GM19043 (cell line): ENCODE measurements at regions not wholly inside any gene's neighbourhood (a gene's known extent, or its start where the extent isn't known, plus 50 kb on each side); places are given as distances from the start of the nearest gene placed in this dataset.
"Not testable (repeated sequence)": the region's sequence is repeated elsewhere in the genome, so short reads cannot be mapped to it uniquely, and the experiment has no call there.

Experiments used
- ATAC-seq: cut with Tn5 transposase; IDR thresholded peaks from one replicate; pipeline ENCODE4 v1.9.1; 2021; ENCODE audit warnings: low read depth; ENCODE audit not compliant: unreplicated experiment

DNA sequence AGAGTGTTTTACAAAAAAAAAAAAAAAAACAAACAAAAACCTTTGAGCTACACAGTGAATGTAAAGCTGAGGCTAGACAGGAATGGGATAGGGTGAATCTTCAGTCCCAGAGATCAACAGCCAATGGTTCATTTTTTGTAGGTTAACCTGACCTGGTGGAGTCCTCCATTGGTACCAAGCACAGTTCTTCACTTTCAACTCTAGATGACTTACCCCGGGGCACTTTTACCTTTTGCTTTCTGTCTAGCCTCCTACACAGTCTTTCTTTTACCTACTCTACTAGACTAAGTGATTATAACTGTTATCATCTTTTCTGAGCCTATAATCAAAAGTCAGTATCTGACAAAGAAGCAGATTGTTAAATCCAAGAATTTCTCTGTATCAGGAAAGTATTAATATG lies 50.9 kb downstream of the ANXA2R start:
- no peak for ATAC-seq

DNA sequence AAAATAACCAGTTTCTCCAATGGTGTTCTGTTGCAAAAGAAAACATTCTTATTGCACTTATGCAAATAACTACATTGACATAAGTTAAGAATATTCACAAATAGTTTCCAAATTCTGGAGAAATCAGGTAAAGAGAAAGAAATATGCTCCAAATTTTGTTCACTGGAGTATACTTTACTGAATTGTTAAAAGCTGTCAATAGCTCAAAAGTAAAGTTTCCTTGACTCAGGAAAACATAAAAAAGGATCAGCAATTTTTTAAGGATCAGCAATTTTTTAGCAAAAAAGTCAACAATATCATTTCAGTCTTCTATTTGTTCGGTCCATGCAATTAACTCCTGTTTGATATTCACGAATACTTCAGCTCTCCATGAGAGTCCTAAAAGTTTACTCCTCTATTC lies 51.6 kb downstream of the ANXA2R start:
- no peak for ATAC-seq

DNA sequence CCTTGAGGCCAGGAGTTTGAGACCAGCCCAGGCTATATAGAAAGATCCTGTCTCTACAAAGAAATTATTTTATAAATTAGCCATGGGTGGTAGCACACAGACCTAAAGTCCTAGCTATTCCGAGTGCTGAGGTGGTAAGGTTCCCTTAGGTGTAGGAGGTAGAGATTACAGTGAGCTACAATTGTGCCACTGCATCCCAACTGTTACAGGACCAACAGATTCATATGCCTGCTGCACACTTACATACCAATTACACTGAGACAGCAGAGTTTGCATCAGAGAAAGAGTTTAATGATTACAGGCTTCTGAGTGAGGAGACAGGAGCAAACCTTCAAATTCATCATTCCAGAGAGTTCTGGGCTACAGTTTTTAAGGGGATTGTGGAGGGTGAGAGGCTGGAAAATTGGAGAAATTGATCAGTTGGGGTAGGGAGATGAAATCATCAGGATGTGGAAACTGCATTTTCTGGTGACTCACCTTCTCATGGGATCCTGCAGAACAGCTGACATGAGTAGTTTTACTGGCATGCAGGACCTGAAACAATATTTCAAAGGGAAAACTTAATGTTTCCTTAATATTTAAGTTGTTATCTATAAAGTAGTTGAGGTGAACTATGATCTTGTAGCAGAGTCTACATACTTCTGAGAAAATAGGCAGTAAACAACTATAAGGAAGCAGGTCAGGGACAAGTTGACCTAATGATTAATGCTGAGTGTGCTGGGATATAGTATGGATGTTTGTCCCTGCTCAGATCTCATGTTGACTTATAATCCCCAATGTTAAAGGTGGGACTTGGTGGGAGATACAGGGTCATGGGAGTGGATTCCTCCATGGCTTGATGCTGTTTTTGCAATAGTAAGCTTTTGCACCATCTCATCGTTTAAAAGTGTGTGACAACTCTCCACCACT lies 54.7 kb downstream of the ANXA2R start:
- no peak for ATAC-seq

DNA sequence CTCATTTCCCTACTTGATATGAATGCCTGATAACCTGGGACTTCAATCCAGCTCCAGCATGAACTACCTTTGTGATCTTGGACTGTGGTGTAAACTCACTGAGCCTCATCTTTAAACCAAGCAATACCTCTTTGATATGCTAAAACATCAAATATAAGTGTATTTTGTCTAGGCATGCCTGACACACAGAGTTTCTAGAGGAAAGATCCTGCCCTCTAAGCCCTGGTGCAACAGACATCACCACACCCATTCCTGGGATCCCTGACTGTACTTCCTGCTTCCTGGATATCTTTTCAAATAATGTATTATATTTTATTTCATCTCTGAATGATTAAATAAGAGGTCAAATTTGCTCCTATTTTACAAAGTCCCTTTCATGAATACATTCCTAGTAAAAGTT lies 55.8 kb downstream of the ANXA2R start:
- no peak for ATAC-seq

DNA sequence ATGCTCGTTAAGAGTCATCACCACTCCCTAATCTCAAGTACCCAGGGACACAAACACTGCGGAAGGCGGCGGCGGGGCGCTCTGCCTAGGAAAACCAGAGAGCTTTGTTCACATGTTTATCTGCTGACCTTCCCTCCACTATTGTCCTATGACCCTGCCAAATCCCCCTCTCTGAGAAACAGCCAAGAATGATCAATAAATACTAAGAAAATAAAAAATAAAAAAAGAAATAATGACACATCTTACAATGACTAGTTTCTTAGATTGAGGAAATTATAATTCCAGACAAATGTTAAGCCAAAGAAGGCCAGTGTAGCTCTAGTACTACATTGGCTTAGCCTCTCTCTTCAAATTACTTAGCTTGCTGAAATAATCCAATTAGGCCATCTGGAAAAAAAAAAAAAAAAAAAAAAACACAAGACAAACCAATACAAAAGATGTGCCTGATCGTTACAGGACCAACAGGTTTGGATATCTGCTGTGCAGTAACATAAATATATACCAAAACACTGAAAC lies 58.0 kb downstream of the ANXA2R start:
- no peak for ATAC-seq

DNA sequence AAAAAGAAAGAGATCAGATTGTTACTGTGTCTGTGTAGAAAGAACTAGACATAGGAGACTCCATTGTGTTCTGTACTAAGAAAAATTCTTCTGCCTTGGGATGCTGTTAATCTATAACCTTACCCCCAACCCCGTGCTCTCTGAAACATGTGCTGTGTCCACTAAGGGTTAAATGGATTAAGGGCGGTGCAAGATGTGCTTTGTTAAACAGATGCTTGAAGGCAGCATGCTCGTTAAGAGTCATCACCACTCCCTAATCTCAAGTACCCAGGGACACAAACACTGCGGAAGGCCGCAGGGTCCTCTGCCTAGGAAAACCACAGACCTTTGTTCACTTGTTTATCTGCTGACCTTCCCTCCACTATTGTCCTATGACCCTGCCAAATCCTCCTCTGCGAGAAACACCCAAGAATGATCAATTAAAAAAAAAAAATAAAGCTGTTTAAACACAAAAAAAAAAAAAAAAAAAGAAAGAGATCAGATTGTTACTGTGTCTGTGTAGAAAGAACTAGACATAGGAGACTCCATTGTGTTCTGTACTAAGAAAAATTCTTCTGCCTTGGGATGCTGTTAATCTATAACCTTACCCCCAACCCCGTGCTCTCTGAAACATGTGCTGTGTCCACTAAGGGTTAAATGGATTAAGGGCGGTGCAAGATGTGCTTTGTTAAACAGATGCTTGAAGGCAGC lies 58.6 kb downstream of the ANXA2R start:
- ATAC-seq = not testable (repeated sequence)

DNA sequence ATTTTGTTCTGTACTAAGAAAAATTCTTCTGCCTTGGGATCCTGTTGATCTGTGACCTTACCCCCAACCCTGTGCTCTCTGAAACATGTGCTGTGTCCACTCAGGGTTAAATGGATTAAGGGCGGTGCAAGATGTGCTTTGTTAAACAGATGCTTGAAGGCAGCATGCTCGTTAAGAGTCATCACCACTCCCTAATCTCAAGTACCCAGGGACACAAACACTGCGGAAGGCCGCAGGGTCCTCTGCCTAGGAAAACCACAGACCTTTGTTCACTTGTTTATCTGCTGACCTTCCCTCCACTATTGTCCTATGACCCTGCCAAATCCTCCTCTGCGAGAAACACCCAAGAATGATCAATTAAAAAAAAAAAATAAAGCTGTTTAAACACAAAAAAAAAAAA lies 59.1 kb downstream of the ANXA2R start:
- ATAC-seq = not testable (repeated sequence)

DNA sequence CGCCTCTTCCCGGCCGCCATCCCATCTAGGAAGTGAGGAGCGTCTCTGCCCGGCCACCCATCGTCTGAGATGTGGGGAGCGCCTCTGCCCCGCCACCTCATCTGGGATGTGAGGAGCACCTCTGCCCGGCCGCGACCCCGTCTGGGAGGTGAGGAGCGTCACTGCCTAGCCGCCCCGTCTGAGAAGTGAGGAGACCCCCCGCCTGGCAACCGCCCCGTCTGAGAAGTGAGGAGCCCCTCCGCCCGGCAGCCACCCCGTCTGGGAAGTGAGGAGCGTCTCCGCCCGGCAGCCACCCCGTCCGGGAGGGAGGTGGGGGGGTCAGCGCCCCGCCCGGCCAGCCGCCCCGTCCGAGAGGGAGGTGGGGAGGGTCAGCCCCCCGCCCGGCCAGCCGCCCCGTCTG lies 59.7 kb downstream of the ANXA2R start:
- not testable (repeated sequence) for ATAC-seq

DNA sequence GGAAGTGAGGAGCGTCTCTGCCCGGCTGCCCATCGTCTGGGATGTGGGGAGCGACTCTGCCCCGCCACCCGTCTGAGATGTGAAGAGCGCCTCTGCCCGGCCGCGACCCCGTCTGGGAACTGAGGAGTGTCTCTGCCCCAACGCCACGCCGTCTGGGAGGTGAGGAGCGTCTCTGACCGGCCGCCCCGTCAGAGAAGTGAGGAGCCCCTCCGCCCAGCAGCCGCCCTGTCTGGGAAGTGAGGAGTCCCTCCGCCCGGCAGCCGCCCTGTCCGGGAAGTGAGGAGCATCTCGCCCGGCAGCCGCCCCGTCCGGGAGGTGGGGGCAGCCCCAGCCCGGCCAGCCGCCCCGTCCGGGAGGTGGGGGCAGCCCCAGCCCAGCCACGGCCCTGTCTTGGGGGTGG lies 60.9 kb downstream of the ANXA2R start:
- not testable (repeated sequence) for ATAC-seq

DNA sequence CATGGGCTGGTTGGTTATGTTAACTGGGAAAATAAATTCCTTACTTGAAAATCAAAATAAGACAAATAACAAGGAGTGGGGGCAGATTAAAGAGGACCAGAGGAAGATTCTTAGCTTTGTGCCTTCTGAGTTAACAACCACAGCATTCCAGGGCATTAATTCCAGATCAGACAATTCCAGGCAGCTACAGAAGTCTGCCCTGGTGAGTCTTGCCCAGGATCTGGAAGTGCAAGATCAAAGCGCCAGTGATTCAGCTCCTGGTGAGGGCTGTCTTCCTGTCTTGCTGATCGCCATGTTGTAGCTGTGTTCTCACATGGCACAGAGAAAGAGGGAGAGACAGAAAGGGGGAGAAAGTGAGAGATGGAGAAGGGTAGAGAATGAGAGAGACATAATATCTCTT lies 65.6 kb downstream of the ANXA2R start:
- no peak for ATAC-seq

DNA sequence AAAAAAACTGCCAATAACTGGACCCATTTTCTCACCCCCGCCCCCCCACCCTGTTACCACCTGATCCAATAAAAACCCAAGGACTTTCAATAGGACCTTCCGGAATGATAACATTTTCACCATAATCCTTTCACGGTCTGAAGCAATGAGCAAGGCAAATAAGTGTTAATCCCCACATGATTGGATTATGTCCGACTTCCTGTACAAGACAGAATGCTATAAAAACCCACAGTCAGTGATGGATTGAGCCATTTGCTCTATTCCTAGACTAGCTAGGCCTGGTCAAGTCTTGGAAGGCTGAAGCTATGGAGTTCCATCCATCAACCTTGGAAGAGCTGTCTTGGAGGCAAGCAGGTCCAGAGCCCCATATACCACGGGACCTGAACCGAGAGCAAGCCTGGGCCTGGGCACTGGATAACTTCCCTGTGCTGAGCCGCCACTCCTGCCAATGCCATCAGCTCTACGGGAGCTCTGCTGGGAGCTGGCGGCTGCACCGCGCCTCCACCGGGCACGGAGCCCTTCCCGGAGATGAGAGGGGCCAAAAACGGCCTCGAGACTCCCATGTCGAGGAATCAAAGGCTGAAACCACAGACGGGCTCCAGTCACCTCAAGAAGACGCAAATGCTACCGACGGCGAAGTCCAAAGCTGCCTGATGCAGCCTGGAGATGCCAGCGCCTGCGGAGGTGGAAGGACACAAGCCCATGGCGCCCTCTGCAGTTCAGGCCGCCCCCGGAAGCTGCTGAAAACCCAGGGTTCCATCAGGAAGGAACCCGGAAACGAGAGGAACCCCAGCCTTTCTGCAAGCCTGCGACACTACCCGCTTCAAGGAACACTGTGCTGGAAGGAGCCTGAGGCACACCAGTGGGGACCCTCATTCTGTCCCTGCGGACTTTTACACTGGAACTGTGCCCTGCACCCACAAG lies 69.2 kb downstream of the ANXA2R start:
- no peak for ATAC-seq

DNA sequence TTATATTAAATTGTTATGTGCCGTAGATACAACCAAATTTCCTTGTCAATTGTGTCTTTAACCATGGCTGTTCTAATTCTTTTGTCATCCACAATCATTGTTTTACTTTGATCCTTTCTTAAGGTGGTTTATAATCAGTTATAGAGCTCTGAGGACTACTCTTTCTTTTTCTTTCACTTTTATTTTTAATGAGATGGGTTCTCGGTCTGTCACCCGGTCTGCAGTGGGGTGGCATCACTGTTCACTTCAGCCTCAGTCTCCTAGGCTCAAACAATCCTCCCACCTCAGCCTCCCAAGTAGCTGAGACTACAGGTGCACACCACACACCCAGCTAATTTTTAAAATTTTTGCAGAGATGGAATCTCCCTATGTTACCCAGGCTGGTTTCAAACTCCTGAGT lies 74.2 kb downstream of the ANXA2R start:
- ATAC-seq = no peak

DNA sequence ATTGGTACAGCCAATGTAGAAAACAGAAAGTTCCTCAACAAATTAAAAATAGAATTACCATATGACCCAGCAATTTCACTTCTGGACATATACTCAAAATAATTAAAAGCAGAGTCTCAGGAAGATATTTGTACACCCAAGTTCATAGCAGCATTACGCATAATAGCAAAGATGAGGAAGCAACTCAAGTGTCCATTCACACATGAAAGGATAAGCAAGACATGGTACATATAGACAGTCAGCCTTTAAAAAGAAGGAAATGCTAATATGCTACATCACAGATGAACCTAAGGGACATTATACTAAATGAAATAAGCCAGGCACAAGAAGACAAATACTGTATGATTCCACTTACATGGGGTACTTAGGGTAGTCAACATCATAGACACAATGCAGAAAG lies 76.7 kb downstream of the ANXA2R start:
- ATAC-seq = no peak

DNA sequence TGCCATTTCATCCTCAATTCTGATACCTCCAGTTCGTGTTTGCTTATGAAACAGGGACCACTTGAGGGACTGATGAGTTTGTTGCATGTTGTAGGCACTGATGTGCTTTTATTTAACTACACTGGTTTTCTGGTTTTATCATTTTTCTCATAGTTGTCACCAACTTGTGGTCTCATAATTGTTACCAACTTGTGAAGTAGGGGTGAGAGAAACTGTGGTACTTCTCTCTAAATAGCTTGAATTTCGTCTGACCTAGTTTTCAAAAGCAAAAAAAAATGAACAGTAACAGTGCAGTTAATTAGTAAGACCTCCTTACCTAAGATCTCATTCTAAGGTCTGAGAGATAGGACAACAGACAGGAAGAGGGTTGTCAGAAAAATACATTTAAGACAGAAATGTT lies 78.0 kb downstream of the ANXA2R start:
- no peak for ATAC-seq

DNA sequence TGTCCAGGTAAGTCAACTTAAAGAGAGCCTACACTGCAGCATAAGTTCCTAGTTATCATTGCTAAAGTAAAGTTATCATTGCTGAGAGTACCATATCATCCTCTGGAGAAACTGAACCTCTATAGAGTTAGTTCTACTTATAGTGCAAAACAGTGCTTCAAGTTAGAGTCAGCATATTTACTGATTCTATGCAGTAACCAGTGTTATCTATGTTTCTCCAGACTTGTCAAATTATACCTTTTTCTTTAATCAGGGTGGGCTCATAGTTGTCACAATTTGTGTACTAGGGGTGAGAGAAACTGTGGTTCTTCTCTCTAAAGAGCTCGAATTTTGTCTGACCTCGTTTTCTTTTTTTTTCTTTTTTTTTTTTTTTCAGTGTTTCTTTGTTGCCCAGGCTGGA lies 79.6 kb downstream of the ANXA2R start:
- ATAC-seq = no peak

DNA sequence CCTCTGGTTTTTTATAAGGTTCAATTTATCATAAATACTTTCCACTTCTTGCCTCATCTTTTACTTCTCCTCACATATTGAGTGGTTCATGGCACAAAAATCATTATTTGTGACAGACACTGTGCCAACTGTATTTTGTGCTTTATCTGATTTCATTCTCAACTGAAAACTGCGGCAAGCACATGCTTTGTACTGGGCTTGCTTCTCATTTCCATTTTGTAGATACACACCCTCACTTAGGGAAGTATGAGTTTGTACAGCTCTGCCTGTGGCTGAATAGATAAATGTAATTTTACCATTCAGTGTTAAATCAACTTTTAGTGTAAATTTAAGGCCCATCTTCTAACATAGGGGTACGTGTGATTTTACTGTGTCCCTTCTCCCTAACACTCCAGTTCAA lies 83.6 kb downstream of the ANXA2R start:
- ATAC-seq = no peak

DNA sequence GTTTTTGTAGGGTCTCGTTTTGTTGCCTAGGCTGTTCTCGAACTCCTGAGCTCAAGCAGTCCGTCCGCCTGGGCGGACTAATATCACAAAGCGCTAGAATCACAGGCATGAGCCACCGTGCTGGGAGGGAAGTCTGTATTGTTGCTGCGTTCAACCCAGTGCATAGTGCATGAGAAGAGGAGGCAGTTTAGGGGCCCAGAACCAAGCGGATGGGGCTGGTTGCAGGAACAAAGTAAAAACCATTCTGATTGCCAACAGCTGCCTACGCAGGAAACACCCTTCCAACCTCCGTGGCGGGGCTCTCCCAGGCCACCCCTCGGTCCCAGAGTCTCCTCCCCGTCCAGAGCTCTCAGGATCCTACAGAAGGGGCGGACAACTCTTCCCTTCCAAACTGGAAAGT lies 87.1 kb downstream of the ANXA2R start:
- no peak for ATAC-seq

DNA sequence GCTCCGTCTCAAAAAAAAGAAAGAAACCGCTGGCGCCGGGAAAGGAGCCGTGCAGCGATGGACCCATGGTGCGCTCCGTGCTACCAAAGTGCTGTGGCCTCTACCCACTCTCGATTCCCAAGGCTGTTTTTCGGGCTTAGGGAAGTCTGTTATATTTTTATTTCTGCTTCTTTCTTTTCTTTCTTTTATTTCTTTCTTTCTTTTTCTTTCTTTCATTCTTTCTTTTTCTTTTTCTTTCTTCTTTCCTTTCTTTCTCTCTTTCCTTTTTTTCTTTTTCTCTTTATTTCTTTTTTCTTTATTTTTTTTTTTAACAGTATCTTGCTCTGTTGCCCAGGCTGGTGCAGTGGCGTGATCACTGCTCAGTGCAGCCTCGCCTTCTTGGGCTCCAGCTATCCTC lies 87.5 kb downstream of the ANXA2R start:
- ATAC-seq = no peak

DNA sequence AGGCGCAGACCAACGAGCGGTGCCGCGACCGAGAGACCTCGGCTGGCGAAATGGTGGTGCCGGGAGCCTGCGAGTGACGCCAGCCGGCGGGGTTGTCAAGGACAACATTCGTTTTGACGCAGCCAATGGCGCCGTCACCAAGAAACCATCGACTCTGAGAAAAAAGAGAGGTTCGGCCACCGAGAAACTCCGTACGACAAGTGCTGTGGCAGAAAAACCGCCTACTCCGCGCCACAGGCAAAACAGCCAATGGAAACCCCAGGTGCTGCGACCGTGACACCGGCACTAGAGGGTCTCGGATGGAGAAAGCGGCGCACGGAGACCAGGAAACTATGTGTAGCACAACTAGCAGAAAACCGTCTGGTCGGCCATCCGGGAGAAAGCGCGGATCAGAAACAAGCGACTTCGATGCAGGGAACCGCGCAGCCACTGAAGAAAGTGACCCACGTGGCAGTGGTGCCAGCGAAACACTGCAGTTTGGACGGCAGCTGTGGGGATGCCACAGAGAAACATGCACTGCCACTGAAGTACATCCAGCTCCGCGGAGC lies 88.8 kb downstream of the ANXA2R start:
- peak; percentile 22 for ATAC-seq

DNA sequence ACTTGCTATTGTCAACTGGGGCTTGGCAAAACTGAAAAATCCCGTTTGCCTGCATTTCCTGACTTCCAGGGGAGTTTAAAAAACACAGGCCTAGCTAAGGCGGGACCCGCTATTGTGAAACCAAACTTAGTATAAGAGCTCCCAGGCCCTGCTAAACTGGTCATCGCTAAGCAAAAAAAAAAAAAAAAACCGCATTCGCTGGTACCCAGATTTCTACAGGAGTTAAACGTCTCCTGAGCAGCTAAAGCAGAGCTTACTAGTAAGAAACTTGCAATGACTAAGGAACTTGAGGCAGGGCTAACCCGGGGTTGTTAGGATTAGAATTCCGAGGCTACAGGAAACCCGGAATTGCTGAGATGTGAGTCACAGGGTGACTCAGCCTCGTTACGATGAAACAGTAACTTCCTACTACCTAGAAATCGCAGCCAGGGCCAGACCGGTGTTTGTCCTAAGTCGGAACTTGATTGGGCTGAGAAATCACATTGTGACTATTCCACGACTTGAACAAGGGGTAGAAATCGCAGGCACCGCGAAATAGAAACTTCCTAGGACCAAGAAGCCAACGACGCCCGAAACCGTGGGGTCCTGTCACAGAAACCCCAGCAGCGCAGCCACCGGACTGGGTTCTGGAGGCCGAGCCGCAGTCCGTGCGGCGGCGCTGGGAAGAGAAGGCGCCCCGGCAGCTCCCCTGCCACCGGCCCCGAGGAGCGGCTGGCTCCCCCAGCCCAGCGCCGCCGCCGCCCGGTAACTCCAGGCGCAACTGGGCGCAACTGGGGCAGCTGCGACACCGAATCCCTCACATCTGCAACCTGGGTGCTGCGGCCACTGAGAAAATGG lies 89.4 kb downstream of the ANXA2R start:
- peak; percentile 29 for ATAC-seq
